ENCODE measurements at regions not wholly inside any gene's neighbourhood (a gene's known extent, or its start where the extent isn't known, plus 50 kb on each side); places are given as distances from the start of the nearest gene placed in this dataset.

- no peak for TF ChIP-seq EP300 (IDR thresholded peaks at IDR 0.05)
- Histone ChIP-seq H3K36me3 (no peaks in the 10 kb centered on the region), H3K4me3 (no peak overlapping the region), H3K27me3 (no peaks in the 10 kb centered on the region), H3K27ac (no peak overlapping the region), H3K4me1 (peaks cover 0 to 6% (median 0%) of the 10 kb centered on the region in 4 donors), H3K9me3 (peaks cover 0 to 6% (median 0%) of the 10 kb centered on the region in 4 donors)
- no peak for DNase-seq (ENCODE audit: low spot score in 2 of 2)
- 90 to 92% methylated on average over 10 of the region's 10 CpGs for WGBS, 2 donors
These were observed 268.6 kb downstream of the SETD4 start for GRCh38 chr21:35791541-35792325.

DNA sequence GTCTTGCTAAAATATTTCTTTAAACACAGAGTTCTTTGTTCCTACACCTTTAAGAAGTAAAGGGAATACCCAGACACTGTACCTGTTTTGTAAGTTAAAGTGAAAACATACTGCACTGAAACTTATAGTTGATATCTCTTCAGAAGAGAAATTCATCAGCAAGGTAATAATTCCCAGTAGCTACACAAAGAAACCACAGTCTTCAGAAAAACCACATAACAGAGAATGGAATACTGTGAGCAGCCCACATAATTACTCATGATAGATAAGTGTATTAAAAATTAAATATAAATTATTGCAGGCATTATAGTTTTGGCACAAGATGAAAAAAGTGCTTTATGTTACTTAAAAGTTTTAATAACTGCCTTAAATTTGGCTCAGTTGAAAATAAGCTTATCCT is 276.6 kb downstream of the SETD4 start:
- no peak for DNase-seq (ENCODE audit: low spot score in 2 of 2)
- H3K4me1 ChIP-seq: peaks cover 0 to 9% (median 1%) of the 10 kb centered on the region in 4 donors
- TF ChIP-seq POLR2A (IDR thresholded peaks at IDR 0.05) (no peak), EP300 (IDR thresholded peaks at IDR 0.05) (no peak)
- no peaks in the 10 kb centered on the region for H3K36me3 ChIP-seq
- H3K4me3 ChIP-seq: no peak overlapping the region
- no peaks in the 10 kb centered on the region for H3K9me3 ChIP-seq
- no peaks in the 10 kb centered on the region for H3K27me3 ChIP-seq
- no peak overlapping the region for H3K27ac ChIP-seq

DNA sequence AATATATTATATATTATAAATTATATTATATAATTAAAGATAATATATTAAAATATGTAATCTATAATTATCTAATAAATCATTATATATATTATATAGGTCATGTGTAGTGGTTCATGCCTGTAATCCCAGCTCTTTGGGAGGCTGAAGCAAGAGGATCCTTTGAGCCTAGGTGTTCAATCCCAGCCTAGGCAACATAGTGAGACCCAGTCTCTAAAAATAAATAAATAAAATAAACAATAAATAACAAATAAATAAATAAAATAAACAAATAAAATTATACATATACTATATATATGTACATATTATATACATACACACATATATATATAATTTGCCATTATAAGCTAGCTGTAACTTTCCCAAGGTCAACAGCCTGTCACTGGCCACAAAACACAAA is 277.7 kb downstream of the SETD4 start:
- H3K27ac ChIP-seq: no peak overlapping the region
- H3K9me3 ChIP-seq: no peaks in the 10 kb centered on the region

DNA sequence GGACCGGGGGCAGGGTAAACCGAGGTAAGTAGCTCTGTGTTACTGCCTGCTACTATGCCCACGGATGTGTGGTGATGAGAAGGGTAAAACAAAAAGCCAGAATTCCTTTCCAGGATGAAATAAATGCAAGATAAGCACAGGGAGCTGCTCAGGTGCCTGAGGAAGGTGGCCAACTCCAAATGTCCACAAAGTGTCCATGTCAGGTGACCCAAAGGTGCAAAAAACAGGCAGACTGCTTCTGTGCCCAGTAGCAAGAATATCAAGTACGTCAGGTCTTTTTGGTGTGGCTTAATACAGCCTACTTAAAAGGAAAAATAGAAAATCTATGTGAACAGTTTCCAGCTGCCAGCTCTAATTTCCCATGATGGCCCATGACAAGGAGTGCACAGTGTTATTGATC is 279.3 kb downstream of the SETD4 start:
- TF ChIP-seq EP300 (IDR thresholded peaks at IDR 0.05): no peak
- TF ChIP-seq, protein P1, sequence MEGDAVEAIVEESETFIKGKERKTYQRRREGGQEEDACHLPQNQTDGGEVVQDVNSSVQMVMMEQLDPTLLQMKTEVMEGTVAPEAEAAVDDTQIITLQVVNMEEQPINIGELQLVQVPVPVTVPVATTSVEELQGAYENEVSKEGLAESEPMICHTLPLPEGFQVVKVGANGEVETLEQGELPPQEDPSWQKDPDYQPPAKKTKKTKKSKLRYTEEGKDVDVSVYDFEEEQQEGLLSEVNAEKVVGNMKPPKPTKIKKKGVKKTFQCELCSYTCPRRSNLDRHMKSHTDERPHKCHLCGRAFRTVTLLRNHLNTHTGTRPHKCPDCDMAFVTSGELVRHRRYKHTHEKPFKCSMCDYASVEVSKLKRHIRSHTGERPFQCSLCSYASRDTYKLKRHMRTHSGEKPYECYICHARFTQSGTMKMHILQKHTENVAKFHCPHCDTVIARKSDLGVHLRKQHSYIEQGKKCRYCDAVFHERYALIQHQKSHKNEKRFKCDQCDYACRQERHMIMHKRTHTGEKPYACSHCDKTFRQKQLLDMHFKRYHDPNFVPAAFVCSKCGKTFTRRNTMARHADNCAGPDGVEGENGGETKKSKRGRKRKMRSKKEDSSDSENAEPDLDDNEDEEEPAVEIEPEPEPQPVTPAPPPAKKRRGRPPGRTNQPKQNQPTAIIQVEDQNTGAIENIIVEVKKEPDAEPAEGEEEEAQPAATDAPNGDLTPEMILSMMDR (IDR thresholded peaks at IDR 0.05): no peak
- no peak for TF ChIP-seq POLR2A (IDR thresholded peaks at IDR 0.05)
- Histone ChIP-seq H3K4me1 (peaks cover 0 to 9% (median 1%) of the 10 kb centered on the region in 4 donors), H3K36me3 (no peaks in the 10 kb centered on the region), H3K9me3 (no peaks in the 10 kb centered on the region), H3K27me3 (no peaks in the 10 kb centered on the region), H3K4me3 (no peak overlapping the region), H3K27ac (no peak overlapping the region)
- DNase-seq (ENCODE audit: low spot score in 2 of 2): no peak
- 90 to 94% methylated on average over 4 of the region's 4 CpGs for WGBS, 2 donors

More for the DNA sequence above, 277.7 kb downstream of the SETD4 start:
- H3K36me3 ChIP-seq: no peaks in the 10 kb centered on the region
- no peak for DNase-seq (ENCODE audit: low spot score in 2 of 2)
- H3K27me3 ChIP-seq: no peaks in the 10 kb centered on the region
- no peak overlapping the region for H3K4me3 ChIP-seq
- H3K4me1 ChIP-seq: peaks cover 0 to 9% (median 1%) of the 10 kb centered on the region in 4 donors
- no peak for TF ChIP-seq EP300 (IDR thresholded peaks at IDR 0.05)
- TF ChIP-seq, protein P1 (IDR thresholded peaks at IDR 0.05): no peak

DNA sequence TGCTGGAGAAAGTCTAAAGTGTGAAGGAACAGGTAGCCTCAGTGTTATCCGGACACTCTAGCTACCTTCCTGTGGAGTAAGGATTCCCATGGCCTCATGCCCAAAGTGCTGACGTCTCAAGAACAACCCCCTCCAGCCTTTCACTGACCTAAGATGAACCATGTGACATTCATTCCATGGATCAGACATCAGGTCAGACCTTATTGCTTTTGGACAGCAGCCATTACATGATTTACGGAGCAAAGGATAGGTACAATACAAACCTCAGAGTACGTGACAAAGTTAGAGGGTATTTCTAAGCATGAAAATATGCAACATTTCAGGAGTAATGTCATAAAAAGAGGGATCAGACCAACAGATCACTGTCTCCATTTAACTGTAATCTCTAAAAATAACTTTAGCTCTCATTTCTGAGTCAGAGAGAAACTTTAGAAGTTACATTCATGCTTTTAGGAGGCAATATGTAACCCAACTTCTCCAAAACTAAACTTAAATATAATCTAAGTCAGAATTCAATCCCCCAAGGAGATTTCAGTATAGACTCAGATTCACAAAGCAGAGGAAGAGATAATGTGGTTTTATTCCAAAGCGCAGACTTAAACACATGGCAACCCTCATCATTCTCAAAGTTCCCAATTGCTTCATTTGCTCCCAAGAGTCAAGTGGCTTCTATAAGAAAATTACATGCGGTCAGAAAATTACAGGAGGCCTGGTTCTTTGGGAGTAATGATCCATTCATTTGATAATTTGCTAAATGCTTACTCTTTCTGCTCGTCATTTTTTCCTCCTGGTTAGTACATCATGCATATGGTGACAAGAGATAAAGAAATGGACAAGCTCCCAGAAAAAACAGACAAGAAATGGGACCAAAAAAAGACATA is 280.4 kb downstream of the SETD4 start:
- 51 to 59% methylated on average over 7 of the region's 7 CpGs for WGBS, 2 donors
- Histone ChIP-seq H3K36me3 (no peaks in the 10 kb centered on the region), H3K27ac (no peak overlapping the region), H3K27me3 (no peaks in the 10 kb centered on the region), H3K4me1 (peaks cover 0 to 9% (median 1%) of the 10 kb centered on the region in 4 donors), H3K9me3 (no peaks in the 10 kb centered on the region), H3K4me3 (no peak overlapping the region)
- no peak for DNase-seq (ENCODE audit: low spot score in 2 of 2)
- TF ChIP-seq, protein P1 (IDR thresholded peaks at IDR 0.05): no peak
- TF ChIP-seq POLR2A (IDR thresholded peaks at IDR 0.05): no peak
- peak in 1 of 2 donors; percentile 20 for TF ChIP-seq EP300 (IDR thresholded peaks at IDR 0.05)

DNA sequence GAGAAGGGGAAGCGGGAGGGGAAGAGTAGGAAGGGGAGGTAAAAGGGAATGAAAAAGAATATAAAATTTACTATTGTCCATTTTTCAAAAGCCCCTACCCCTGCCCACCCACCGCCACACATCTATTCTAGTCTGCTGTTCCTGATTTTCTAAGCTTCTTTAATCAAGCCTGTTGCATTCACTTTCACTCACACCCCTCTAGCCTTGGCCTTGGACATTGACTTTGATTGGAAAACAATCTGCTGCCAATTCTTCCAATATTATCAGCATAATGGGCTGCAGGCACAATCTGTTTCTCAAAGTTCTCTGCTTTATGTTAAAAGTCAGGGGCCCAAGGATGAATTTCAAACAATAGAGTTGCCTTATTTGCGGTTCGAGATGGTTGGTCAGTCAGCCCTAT is 281.2 kb downstream of the SETD4 start:
- H3K4me1 ChIP-seq: peaks cover 0 to 9% (median 1%) of the 10 kb centered on the region in 4 donors
- WGBS, 2 donors: 92 to 93% methylated on average over 4 of the region's 4 CpGs
- DNase-seq (ENCODE audit: low spot score in 2 of 2): no peak

More for the DNA sequence above, 281.2 kb downstream of the SETD4 start:
- no peaks in the 10 kb centered on the region for H3K9me3 ChIP-seq
- H3K27ac ChIP-seq: no peak overlapping the region
- H3K36me3 ChIP-seq: no peaks in the 10 kb centered on the region
- no peaks in the 10 kb centered on the region for H3K27me3 ChIP-seq
- TF ChIP-seq EP300 (IDR thresholded peaks at IDR 0.05) (no peak), POLR2A (IDR thresholded peaks at IDR 0.05) (no peak)
- TF ChIP-seq, protein P1 (IDR thresholded peaks at IDR 0.05): no peak
- H3K4me3 ChIP-seq: no peak overlapping the region

All from tibial nerve (tissue), 4 donors.